ENCODE measurements at regions not wholly inside any gene's neighbourhood (a gene's known extent, or its start where the extent isn't known, plus 50 kb on each side); places are given as distances from the start of the nearest gene placed in this dataset.
"Not testable (repeated sequence)": the region's sequence is repeated elsewhere in the genome, so short reads cannot be mapped to it uniquely, and the experiment has no call there.

GRCh38 chr12:46945591-46945990 is 119.8 kb upstream of the SLC38A4 start:
- no peak for DNase-seq (ENCODE audit: low spot score)

GRCh38 chr12:46946137-46946536 is 120.3 kb upstream of the SLC38A4 start:
- DNase-seq (ENCODE audit: low spot score): no peak

- no peak for DNase-seq (ENCODE audit: low spot score)
Observed at GRCh38 chr12:46948936-46949545, 123.2 kb upstream of the SLC38A4 start.

GRCh38 chr12:46950094-46950493 is 124.3 kb upstream of the SLC38A4 start:
- no peak for DNase-seq (ENCODE audit: low spot score)

- no peak for DNase-seq (ENCODE audit: low spot score)
Observed at GRCh38 chr12:46952880-46953483, 126.4 kb upstream of the PCED1B start.

GRCh38 chr12:46956451-46957035 is 122.9 kb upstream of the PCED1B start:
- DNase-seq (ENCODE audit: low spot score): no peak

GRCh38 chr12:46958053-46958452 is 121.4 kb upstream of the PCED1B start:
- no peak for DNase-seq (ENCODE audit: low spot score)

GRCh38 chr12:46958599-46959290 is 120.7 kb upstream of the PCED1B start:
- no peak for DNase-seq (ENCODE audit: low spot score)

GRCh38 chr12:46959502-46959901 is 119.9 kb upstream of the PCED1B start:
- no peak for DNase-seq (ENCODE audit: low spot score)

- no peak for DNase-seq (ENCODE audit: low spot score)
Observed at GRCh38 chr12:46960681-46961080, 118.7 kb upstream of the PCED1B start.

GRCh38 chr12:46963191-46963590 is 116.2 kb upstream of the PCED1B start:
- no peak for DNase-seq (ENCODE audit: low spot score)

GRCh38 chr12:46963977-46964971 is 115.1 kb upstream of the PCED1B start:
- DNase-seq (ENCODE audit: low spot score): peak; percentile 62

- no peak for DNase-seq (ENCODE audit: low spot score)
Observed at GRCh38 chr12:46965137-46965536, 114.3 kb upstream of the PCED1B start.

- no peak for DNase-seq (ENCODE audit: low spot score)
Observed at GRCh38 chr12:46965880-46966279, 113.5 kb upstream of the PCED1B start.

- no peak for DNase-seq (ENCODE audit: low spot score)
Observed at GRCh38 chr12:46970636-46971035, 108.8 kb upstream of the PCED1B start.

GRCh38 chr12:46973937-46974336 is 105.5 kb upstream of the PCED1B start:
- not testable (repeated sequence) for DNase-seq (ENCODE audit: low spot score)

GRCh38 chr12:46977871-46978375 is 101.5 kb upstream of the PCED1B start:
- no peak for DNase-seq (ENCODE audit: low spot score)

GRCh38 chr12:46981622-46982021 is 97.8 kb upstream of the PCED1B start:
- no peak for DNase-seq (ENCODE audit: low spot score)

- DNase-seq (ENCODE audit: low spot score): no peak
Observed at GRCh38 chr12:46982629-46983392, 96.6 kb upstream of the PCED1B start.

- DNase-seq (ENCODE audit: low spot score): no peak
Observed at GRCh38 chr12:46983393-46983793, 96.0 kb upstream of the PCED1B start.

Measured in iPS-NIHi11 (cell line).